ENCODE measurements at regions not wholly inside any gene's neighbourhood (a gene's known extent, or its start where the extent isn't known, plus 50 kb on each side); places are given as distances from the start of the nearest gene placed in this dataset.

DNA sequence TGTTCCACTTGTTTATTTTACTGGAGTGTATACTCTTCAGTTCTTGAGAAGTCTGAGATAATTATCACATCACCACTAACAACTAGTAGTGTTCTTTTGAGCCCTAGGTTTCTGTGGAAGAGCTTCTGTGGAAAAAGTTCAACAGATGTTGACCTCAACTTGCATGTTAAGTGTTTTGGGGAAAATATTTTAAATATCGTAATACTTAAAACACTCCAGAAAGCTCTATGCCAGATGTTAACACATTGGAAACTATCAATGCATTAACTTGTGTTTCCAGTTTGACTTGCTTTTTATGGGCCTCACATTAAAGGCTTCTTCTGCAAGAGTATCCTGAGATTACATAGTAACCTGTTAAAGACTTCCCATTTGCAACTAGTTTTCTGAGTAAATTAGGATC lies 173.1 kb downstream of the DUSP6 start:
- Histone ChIP-seq H3K9me2 (replicated peaks; ENCODE audit: control insufficient read depth, low read length) (no peaks in the 10 kb centered on the region), H4K20me1 (ENCODE audit: control insufficient read depth, insufficient read depth, low read depth, low read length) (no peaks in the 10 kb centered on the region), H3K4me1 (ENCODE audit: control insufficient read depth, low read length) (no peaks in the 10 kb centered on the region), H3K79me2 (ENCODE audit: control insufficient read depth, low read length) (no peaks in the 10 kb centered on the region), H3F3A (ENCODE audit: control insufficient read depth, insufficient read depth) (no peaks in the 10 kb centered on the region), H3K4me2 (ENCODE audit: low read length) (no peak overlapping the region), H3K27ac (ENCODE audit: low read depth, low read length) (no peak overlapping the region), H3K36me3 (ENCODE audit: control insufficient read depth, low read length) (no peaks in the 10 kb centered on the region), H3K9me3 (ENCODE audit: control insufficient read depth, insufficient read depth, low read length) (no peaks in the 10 kb centered on the region), H3K4me3 (ENCODE audit: low read length) (no peak overlapping the region), H3K27me3 (ENCODE audit: control insufficient read depth, low read length) (no peaks in the 10 kb centered on the region)
- no peak for TF ChIP-seq EZH2phosphoT487 (IDR thresholded peaks at IDR 0.05; ENCODE audit: borderline replicate concordance, low read length)
- TF ChIP-seq, protein P1, sequence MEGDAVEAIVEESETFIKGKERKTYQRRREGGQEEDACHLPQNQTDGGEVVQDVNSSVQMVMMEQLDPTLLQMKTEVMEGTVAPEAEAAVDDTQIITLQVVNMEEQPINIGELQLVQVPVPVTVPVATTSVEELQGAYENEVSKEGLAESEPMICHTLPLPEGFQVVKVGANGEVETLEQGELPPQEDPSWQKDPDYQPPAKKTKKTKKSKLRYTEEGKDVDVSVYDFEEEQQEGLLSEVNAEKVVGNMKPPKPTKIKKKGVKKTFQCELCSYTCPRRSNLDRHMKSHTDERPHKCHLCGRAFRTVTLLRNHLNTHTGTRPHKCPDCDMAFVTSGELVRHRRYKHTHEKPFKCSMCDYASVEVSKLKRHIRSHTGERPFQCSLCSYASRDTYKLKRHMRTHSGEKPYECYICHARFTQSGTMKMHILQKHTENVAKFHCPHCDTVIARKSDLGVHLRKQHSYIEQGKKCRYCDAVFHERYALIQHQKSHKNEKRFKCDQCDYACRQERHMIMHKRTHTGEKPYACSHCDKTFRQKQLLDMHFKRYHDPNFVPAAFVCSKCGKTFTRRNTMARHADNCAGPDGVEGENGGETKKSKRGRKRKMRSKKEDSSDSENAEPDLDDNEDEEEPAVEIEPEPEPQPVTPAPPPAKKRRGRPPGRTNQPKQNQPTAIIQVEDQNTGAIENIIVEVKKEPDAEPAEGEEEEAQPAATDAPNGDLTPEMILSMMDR (IDR thresholded peaks at IDR 0.05; ENCODE audit: low read depth, low read length, poor library complexity, severe bottlenecking), result no peak

DNA sequence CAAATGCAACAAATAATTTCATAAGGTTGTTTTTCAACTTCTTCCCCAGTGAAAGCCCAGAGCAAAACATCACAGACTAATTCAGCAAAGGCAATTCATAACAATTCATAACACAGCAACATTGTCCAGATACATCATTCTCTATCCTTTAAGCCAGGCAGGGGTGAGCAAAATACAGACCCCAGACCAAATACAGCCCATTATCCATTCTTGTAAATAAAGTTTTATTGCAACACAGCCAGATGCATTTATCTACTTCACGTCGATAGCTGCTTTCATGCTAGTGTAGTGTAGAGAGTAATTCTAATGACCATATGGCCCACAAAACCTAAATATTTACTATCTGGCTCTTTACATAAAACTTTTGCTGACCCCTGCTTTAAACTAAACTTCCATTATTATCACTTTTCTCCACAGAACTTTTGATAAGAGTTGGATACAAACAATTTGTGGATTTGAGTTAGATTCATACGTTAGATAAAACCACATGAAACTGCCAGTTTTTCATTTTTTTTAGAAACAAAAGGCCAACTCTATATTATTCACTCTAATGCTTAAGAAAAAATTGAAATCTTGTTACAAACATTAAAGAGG lies 174.4 kb downstream of the DUSP6 start:
- TF ChIP-seq, protein P1 (IDR thresholded peaks at IDR 0.05; ENCODE audit: low read depth, low read length, poor library complexity, severe bottlenecking), result no peak
- no peak for TF ChIP-seq EZH2phosphoT487 (IDR thresholded peaks at IDR 0.05; ENCODE audit: borderline replicate concordance, low read length)
- H3K27me3 ChIP-seq (ENCODE audit: control insufficient read depth, low read length), result no peaks in the 10 kb centered on the region
- no peaks in the 10 kb centered on the region for H3F3A ChIP-seq (ENCODE audit: control insufficient read depth, insufficient read depth)

DNA sequence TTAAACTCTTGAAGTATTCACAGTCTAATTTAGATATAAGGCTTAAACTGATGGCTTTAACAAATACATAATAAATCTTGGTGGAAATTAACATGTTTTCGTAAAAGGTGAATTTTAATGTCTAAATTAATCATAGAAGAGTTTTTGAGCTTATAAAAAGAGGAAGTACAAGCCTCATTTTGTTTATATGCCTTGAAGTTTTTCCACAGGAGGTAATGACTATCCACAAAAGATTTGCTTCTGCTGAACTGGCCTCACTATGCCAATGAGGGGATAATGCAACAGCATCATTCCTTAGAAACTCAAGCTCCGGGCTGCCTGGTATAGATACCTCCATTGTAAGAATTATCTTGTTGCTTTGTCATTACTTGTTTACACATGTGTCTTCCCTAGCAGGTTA lies 175.6 kb downstream of the DUSP6 start:
- H3K79me2 ChIP-seq (ENCODE audit: control insufficient read depth, low read length), result no peaks in the 10 kb centered on the region
- no peaks in the 10 kb centered on the region for H3K27me3 ChIP-seq (ENCODE audit: control insufficient read depth, low read length)
- H3K9me2 ChIP-seq (replicated peaks; ENCODE audit: control insufficient read depth, low read length), result no peaks in the 10 kb centered on the region
- no peak overlapping the region for H3K4me3 ChIP-seq (ENCODE audit: low read length)
- H3K4me1 ChIP-seq (ENCODE audit: control insufficient read depth, low read length), result no peaks in the 10 kb centered on the region
- TF ChIP-seq, protein P1 (IDR thresholded peaks at IDR 0.05; ENCODE audit: low read depth, low read length, poor library complexity, severe bottlenecking), result no peak
- TF ChIP-seq EZH2phosphoT487 (IDR thresholded peaks at IDR 0.05; ENCODE audit: borderline replicate concordance, low read length), result no peak
- H3K36me3 ChIP-seq (ENCODE audit: control insufficient read depth, low read length), result no peaks in the 10 kb centered on the region
- no peaks in the 10 kb centered on the region for H3F3A ChIP-seq (ENCODE audit: control insufficient read depth, insufficient read depth)
- no peaks in the 10 kb centered on the region for H3K9me3 ChIP-seq (ENCODE audit: control insufficient read depth, insufficient read depth, low read length)
- no peaks in the 10 kb centered on the region for H4K20me1 ChIP-seq (ENCODE audit: control insufficient read depth, insufficient read depth, low read depth, low read length)
- H3K4me2 ChIP-seq (ENCODE audit: low read length), result no peak overlapping the region
- H3K27ac ChIP-seq (ENCODE audit: low read depth, low read length), result no peak overlapping the region

More for the DNA sequence above, 174.4 kb downstream of the DUSP6 start:
- H4K20me1 ChIP-seq (ENCODE audit: control insufficient read depth, insufficient read depth, low read depth, low read length), result no peaks in the 10 kb centered on the region
- no peaks in the 10 kb centered on the region for H3K4me1 ChIP-seq (ENCODE audit: control insufficient read depth, low read length)
- H3K4me2 ChIP-seq (ENCODE audit: low read length), result no peak overlapping the region
- no peaks in the 10 kb centered on the region for H3K36me3 ChIP-seq (ENCODE audit: control insufficient read depth, low read length)
- H3K79me2 ChIP-seq (ENCODE audit: control insufficient read depth, low read length), result no peaks in the 10 kb centered on the region
- H3K9me3 ChIP-seq (ENCODE audit: control insufficient read depth, insufficient read depth, low read length), result no peaks in the 10 kb centered on the region
- no peaks in the 10 kb centered on the region for H3K9me2 ChIP-seq (replicated peaks; ENCODE audit: control insufficient read depth, low read length)
- H3K27ac ChIP-seq (ENCODE audit: low read depth, low read length), result no peak overlapping the region
- H3K4me3 ChIP-seq (ENCODE audit: low read length), result no peak overlapping the region

Measured in DOHH2 (cell line).